H4 (cell line): ENCODE measurements at regions not wholly inside any gene's neighbourhood (a gene's known extent, or its start where the extent isn't known, plus 50 kb on each side); places are given as distances from the start of the nearest gene placed in this dataset.

Experiments
- DNase-seq: peaks from one replicate; pipeline ENCODE4 v3.0.0-alpha.2; 2015; ENCODE audit warnings: low spot score

DNA sequence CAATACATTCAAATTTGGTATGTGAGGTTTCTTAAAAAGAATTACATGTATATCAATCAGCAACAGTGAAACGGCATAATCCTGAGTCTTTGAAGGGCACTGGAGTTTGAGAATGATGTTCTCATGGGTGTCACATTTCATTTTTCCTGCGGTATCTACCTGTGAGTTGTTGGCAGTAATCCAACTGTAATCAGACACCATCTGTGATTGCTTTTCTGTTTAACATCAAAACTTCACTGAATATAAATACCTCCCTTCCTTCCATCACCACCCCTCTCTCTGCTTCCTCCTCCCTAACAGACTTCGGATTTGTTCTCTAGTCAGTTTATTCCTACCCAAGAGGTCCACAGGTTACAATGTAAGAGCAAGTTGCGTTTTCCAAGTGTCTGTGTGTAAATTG, 275.2 kb upstream of the PCSK5 start:
- DNase-seq = no peak

GRCh38 chr9:75616052-75616451, 274.4 kb upstream of the PCSK5 start:
- no peak for DNase-seq

DNA sequence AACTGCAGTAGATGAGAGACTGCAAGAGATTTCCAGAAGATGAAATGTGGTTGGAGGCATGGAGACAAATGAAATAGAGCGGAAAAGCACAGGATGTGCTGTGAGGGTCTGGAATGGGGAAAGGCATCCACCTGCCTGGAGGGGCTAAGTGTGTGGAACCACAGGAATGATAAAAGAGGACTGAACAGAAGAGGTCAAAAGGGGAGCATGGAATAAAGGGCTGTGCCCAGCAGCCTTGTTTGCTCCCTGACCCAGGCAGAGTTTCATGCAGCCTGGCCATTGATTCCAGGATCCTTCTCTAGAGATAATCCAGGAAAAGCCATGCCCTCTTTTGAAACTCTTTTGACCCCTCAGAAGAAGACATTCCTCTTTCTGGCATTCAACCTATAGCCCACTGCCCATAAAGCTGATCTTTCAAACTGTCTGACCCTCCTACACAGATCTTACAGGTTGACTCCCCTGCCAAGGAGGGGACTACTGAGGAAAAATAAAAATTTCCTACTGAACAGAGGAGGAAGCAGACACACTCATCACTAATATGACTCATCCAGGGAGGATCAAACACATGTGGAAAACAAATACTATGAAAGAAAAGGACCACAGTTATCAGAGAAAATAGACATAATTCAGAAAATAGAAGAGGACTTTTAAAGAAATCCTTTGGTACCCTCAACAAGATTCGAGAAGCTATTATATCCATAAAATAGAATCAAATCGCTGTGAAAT, 273.5 kb upstream of the PCSK5 start:
- DNase-seq = no peak

DNA sequence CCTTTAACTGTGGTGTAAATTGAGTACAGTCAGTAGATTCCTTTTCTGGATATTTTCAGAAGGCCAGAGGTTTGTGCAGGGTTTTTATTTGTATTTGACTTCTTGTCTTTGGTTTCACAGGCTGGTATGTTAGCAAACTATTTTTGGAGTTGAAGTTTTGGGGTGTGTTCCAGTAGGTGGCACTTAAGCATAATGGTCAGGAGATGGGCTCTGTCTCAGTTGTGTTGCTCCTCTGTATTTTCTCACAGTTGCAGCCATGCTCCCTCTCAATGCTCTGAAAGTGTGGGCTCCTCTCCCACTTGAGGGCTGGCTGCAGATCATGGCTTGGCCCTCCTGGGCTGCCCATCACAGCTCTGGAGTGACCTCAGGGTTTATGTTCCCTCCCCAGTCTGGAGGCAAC, 267.0 kb upstream of the PCSK5 start:
- no peak for DNase-seq

- DNase-seq = no peak
Measured at GRCh38 chr9:75624998-75625397, 265.5 kb upstream of the PCSK5 start.

GRCh38 chr9:75626860-75627259, 263.6 kb upstream of the PCSK5 start:
- DNase-seq = no peak

DNA sequence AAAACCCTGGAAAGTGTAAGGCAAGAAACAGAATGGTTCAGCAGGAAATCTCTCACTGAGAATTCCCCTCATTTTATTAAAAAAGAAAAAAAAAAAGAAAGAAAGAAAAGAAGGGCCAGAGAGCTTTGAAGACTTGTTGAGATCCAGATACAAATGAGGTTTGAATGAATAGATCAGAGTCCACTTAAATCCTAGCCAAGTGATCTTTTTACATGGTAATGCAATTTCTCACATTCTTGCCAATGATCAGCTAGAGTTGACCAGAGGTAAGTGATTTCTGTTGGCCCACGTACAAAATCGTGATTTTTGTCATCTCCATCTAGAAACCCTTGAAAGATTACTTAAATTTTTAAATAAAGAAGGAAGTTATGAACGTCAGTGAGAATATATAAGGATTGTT, 261.5 kb upstream of the PCSK5 start:
- DNase-seq = no peak

- no peak for DNase-seq
Measured at GRCh38 chr9:75633451-75634057, 256.9 kb upstream of the PCSK5 start.

DNA sequence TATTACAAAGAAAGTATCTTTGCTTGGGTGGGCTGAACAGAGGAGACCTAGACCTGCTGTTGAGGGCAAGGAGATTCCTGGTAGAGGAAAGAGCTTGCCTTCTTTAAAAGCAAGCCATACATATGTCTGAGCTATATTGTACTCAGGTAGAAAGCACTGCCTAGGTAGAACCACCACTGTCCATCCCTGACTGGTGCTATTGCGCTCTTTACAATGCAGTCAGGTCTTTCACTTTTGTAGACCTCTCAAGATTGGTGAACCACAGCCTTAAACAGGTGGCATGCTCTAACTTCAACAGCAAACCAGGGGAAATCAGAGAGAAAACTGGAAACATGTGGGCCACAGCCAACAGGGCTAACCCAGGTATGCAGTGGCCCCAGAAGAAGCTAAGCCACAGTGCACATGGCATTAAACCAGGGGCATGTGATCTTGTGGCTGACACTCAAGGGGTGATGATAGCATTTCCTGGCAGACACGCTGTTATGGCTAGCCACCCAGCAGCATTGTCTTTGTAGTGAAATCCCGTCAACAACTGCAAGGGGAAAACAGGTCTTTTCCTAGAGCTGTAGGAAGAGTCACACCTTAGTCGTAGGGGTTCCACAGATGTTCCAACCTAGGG, 253.9 kb upstream of the PCSK5 start:
- no peak for DNase-seq

- DNase-seq = no peak
Measured at GRCh38 chr9:75639971-75640610, 250.4 kb upstream of the PCSK5 start.

DNA sequence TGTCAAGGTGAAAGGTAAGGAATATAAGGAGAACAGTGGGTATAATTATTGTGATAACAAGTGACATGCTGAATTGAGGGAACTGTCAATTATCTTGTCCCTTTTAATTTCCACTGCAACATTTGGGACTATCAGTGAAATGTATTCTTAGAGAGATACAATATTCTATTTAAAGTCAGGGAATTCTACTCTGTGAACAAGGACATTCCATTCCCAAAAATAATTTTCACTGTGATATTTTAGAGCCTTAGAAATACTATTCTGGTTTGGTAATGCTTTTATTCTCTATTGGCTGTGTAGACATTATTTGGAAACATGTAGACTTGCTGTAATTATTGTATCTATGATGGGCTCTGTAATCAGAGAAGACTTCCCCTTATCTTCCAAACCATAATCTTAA, 248.0 kb upstream of the PCSK5 start:
- no peak for DNase-seq

- DNase-seq = no peak
Measured at GRCh38 chr9:75644649-75645048, 245.8 kb upstream of the PCSK5 start.

DNA sequence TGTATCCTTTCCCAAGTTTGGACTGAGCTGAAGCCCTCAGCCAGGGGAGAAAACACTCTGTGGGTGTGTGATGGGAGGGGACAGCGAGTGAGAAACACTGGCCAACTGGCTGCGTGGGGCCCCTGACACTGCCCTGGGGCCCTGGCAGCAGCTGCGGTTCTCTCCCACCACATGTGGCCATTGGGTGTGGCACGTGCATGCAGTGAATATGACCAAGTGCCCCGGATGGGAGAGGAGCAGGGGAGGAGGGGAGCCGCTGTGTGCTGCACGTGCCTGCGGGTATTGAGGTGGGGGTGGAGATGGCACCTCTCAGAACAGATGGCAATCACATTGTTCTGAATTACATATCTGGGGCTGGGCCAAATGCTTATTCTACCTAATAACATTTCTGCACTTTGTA, 242.4 kb upstream of the PCSK5 start:
- DNase-seq = no peak

- DNase-seq = no peak
Measured at GRCh38 chr9:75649060-75649459, 241.4 kb upstream of the PCSK5 start.

DNA sequence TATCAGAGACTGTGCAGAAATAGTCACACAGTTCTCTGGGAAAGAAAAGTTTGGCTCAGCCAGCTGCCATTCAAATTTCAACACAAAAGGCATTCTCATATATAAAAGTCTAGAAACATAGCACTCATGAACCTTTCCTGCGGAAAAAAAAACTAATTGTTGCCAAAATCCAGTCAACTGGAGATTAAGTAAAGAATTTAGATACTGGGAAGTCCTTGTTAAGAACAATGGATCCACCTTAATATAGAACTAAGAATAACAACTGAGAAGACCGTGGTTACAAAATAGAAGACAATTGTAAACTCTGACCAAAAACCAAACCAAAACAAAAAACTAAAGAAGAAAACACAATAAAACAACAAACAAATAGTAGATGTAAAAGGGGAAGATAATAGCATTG, 238.8 kb upstream of the PCSK5 start:
- DNase-seq = no peak

DNA sequence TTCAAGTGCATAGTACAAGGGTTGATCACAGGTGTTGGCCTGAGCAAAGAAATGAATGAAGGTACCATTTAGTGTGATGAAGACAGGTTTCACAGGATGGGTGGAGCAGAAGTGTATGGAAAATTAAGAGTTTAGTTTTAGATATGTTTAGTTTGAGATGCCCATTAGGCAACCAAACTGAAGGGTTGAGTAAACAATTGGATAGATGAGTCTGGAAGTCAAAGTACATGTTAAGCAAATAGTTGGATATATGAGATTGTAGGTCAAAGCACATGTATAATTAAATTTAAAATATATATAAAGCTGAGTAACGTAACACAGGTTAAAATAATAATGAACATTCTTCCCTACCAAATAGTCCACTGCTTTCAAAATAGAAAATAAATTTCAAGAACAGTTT, 237.1 kb upstream of the PCSK5 start:
- no peak for DNase-seq

- DNase-seq = no peak
Measured at GRCh38 chr9:75653750-75654149, 236.7 kb upstream of the PCSK5 start.

- DNase-seq = no peak
Measured at GRCh38 chr9:75657015-75657414, 233.5 kb upstream of the PCSK5 start.

DNA sequence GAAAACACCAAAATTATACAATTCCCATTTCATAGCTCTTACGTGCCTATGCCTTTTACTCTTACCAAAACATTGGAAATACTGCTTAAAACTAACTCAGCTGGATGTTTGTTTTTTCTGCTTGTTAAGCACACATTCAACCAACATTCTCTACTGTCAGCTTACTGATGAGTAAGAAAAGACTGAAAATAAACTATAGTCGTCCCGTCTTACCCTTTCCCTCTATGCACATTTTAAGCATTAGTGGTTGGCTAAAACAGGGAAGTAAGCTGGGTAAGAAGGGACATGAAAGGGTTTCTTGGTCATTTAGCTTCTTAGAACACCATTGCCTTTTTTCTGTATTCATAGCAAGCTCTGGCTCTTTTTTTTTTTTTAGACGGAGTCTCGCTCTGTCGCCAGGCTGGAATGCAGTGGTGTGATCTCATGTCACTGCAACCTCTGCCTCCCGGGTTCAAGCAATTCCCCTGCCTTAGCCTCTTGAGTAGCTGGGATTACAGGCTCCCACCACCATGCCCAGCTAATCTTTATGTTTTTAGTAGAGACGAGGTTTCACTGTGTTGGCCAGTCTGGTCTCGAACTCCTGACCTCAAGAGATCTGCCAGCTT, 232.1 kb upstream of the PCSK5 start:
- peak; percentile 6 for DNase-seq

DNA sequence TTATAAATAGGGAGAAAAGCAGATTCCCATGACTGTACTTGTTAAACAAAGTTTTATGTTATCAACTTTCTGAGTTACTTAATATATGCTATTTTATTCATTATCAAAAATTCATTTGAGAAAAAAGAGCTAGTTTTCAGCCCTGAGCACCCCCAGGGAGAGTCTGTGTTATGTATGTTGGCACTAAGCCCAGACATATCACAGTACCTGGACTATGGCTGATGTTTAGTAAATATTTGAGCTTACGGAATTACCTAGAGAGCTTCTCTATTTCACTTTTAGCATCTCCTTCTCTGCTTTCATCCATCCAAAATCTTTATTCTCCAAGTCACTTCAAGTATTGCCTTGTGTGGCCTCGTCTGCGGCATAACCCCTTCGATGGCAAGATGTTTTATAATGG, 225.9 kb upstream of the PCSK5 start:
- no peak for DNase-seq

DNA sequence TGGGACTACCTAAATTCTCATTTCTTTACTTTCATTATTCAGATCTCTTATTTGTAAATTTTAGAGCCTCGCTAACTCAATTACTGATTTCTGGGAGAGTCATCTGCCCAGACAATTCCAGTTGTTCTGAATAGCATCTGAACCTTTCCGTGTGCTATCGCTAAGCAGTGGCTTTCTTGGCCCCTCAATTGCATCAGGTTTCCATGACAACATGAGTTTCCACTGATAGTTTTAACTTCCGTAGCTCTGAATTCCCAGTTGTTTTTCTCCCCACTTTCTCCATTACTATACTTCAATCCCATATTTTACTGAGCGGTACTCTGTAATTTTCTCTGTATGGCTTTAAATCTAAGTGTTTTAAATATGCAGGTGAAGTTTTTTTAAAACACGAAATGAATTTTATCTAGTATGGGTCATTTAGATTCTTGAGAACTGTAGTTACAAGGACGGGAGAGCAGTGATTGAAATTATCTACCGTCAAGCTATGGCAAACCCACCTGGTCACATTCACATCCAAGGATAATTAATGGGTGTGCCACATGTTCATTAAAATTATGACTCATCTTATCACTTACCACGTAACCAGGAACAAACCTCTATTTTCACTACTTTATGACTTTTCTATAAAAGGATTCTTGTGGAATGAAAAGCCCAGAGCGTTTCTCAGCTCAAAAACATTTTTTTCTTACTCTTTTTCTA, 223.5 kb upstream of the PCSK5 start:
- no peak for DNase-seq

DNA sequence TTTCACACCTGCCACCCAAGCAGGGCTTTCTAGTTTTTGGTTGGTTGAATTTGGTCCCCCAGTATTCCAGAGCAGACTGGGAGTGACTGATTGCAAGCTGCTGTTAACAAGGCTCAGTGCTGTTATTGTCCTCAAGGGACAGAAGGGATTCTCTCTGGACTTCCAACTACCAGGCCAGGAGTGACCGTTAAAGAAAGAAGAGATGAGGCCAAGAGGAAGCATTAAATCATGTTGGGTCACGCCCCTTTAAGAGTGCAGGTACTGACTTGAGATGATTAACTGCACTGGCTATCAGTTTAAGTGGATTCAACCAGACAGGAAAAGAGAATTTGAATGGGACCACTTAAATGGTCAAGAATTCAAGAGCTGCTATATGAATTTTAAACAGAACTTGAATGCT, 220.8 kb upstream of the PCSK5 start:
- no peak for DNase-seq
